ENCODE measurements at regions not wholly inside any gene's neighbourhood (a gene's known extent, or its start where the extent isn't known, plus 50 kb on each side); places are given as distances from the start of the nearest gene placed in this dataset.

DNA sequence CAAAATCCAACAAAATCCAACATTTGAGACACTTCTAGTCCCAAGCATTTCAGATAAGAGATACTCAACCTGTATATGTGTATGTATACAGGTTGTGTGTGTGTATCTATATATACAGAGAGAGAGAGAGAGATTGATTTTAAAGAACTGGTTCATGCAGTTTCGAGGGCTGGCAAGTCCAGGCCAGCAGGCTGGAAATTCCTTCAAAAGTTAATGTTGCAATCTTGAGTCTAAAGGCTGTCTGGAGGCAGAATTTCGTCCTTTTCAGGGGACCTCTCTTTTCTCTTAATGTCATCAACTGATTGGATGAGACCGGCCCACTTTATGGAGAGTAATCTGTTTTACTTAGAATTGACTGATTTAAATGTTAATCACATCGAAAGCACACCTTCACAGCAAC, 199.6 kb upstream of the IL12A start:
- TF ChIP-seq, protein P1, sequence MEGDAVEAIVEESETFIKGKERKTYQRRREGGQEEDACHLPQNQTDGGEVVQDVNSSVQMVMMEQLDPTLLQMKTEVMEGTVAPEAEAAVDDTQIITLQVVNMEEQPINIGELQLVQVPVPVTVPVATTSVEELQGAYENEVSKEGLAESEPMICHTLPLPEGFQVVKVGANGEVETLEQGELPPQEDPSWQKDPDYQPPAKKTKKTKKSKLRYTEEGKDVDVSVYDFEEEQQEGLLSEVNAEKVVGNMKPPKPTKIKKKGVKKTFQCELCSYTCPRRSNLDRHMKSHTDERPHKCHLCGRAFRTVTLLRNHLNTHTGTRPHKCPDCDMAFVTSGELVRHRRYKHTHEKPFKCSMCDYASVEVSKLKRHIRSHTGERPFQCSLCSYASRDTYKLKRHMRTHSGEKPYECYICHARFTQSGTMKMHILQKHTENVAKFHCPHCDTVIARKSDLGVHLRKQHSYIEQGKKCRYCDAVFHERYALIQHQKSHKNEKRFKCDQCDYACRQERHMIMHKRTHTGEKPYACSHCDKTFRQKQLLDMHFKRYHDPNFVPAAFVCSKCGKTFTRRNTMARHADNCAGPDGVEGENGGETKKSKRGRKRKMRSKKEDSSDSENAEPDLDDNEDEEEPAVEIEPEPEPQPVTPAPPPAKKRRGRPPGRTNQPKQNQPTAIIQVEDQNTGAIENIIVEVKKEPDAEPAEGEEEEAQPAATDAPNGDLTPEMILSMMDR (IDR thresholded peaks at IDR 0.05 in 8 of 11, conservative IDR thresholded peaks at IDR 0.05 in 3 of 11) = no peak
- TF ChIP-seq POLR2A (IDR thresholded peaks at IDR 0.05) = no peak

Measured in spleen (tissue), 7 donors.